Natural killer cell treated with Interleukin-12 subunit alpha and Interleukin-12 subunit beta and Interleukin-15 and Interleukin-18, amount 100 ng/mL, for 72 hours (primary cell): ENCODE measurements at regions not wholly inside any gene's neighbourhood (a gene's known extent, or its start where the extent isn't known, plus 50 kb on each side); places are given as distances from the start of the nearest gene placed in this dataset.
A peak's percentile ranks its signal among the peaks of the same experiment; 100 is the strongest.

Source experiments
- ATAC-seq, 2 donors: fragments of 150-1000 bp; cut with Tn5 transposase in 1 of 2; sonication (Bioruptor Pico), chemical (Tn5 transposase) in 1 of 2; 2 replicates each; pipeline ENCODE4 v1.10.0; 2021
- DNase-seq: peaks from one replicate; pipeline ENCODE4 v3.0.0; 2022; ENCODE audit warnings: low spot score
- H3K27ac Mint-ChIP-seq, 2 donors: 1 replicate in 1 of 2; 2 replicates in 1 of 2; pipeline ENCODE4 v1.8.0; 2022; ENCODE audit warnings: mixed read lengths in 2 of 2, mild to moderate bottlenecking in 1 of 2, moderate library complexity in 1 of 2
- H3K27me3 Mint-ChIP-seq, 2 donors: 1 replicate in 1 of 2; 2 replicates in 1 of 2; pipeline ENCODE4 v1.8.0; 2022; ENCODE audit warnings: mixed read lengths in 2 of 2
- H3K36me3 Mint-ChIP-seq: one replicate; pipeline ENCODE4 v1.8.0; 2022; ENCODE audit warnings: mixed read lengths
- H3K4me1 Mint-ChIP-seq, 2 donors: 1 replicate in 1 of 2; 2 replicates in 1 of 2; pipeline ENCODE4 v1.8.0; 2022; ENCODE audit warnings: low read depth in 2 of 2, mixed read lengths in 2 of 2, mild to moderate bottlenecking in 1 of 2
- H3K4me3 Mint-ChIP-seq: one replicate; pipeline ENCODE4 v1.8.0; 2022; ENCODE audit warnings: mixed read lengths
- H3K9me3 Mint-ChIP-seq: 2 replicates; pipeline ENCODE4 v1.8.0; 2022; ENCODE audit warnings: mixed read lengths

DNA sequence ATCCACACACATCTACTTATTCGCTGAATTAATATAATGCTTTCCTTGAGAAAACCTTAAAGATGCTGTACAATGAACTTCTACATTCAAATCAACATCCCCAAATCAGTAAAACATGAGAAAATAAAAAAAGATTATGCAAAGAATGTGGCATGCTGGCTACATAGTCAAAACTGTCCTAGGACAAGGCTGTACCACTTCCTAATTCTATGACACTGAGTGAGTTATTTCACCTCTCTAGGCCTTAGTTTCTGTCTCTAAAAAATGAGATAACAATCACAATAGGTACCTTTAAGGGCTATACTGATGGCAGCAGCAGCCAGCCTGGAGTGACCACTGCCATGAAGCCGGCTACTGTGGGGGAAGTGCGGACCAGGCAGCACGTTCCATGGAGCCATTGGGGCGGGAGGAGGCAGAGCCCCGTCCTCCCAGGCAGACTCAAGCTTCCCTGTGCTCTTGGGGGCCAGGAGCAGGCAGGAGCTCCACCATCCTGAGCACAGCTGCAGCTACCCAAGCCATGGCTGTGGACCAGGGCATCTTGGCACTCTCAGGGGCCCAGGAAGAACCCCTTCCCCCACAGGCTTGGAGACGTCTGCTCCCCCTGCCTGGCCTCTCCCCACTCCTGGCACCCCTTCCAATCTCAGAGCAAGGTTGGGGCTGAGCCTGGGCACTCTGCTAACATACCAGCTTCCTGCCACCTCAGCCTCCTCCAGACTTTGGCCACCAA, 110.2 kb downstream of the ELAPOR2 start:
- H3K4me1 Mint-ChIP-seq, result no peaks in the 10 kb centered on the region
- peaks cover 0 to 10% of the 10 kb centered on the region in 2 donors for H3K27me3 Mint-ChIP-seq
- no peak overlapping the region for H3K4me3 Mint-ChIP-seq
- peak in 1 of 2 donors; percentile 32 for ATAC-seq
- H3K36me3 Mint-ChIP-seq, result no peaks in the 10 kb centered on the region
- DNase-seq, result no peak
- no peak overlapping the region for H3K27ac Mint-ChIP-seq
- no peaks in the 10 kb centered on the region for H3K9me3 Mint-ChIP-seq

DNA sequence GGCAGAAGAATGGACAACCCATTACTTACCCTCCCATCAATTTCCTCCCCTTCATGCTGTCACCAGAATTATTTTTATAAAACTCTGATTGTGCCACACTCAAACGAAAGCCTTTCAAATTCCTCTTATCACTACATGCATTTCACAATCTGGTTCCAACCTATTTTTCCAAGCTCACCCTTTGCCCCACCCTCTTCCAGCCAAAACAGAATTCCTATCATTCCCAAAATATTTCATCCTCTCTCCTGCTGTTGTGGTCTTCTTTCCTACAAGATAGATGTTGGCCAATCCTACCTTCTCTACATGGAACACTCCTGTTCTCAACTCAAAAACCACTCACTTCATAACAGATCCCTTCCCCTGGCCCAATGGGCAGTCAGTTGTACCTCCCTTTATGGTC, 111.5 kb downstream of the ELAPOR2 start:
- Mint-ChIP-seq H3K9me3 (no peaks in the 10 kb centered on the region), H3K27me3 (peaks cover 2 to 10% of the 10 kb centered on the region in 2 donors), H3K4me3 (no peak overlapping the region), H3K36me3 (no peaks in the 10 kb centered on the region), H3K27ac (no peak overlapping the region), H3K4me1 (no peaks in the 10 kb centered on the region)
- DNase-seq (no peak), ATAC-seq (no peak)

DNA sequence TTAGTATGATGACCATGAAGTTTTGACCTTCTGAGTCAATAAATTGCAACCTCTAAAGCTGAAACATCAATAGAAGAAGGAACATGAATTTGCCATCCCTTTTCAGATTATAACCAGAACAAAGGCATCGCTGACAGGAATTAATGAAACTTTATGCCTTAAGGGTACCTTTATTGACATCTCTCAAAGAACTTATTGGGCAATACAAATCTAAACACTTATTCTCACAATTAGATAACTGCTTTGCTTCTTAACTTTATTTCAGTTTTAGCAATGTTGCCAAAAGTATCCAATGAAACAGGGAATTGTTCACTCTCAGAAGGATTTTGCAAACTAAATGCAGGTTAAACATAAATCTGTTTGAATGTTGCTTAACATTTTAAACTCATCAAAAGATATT, 116.0 kb downstream of the ELAPOR2 start:
- Mint-ChIP-seq H3K27me3 (peaks cover 7 to 23% of the 10 kb centered on the region in 2 donors), H3K27ac (no peak overlapping the region), H3K4me1 (no peaks in the 10 kb centered on the region), H3K36me3 (no peaks in the 10 kb centered on the region), H3K4me3 (no peak overlapping the region), H3K9me3 (no peaks in the 10 kb centered on the region)
- DNase-seq (no peak), ATAC-seq (no peak)

DNA sequence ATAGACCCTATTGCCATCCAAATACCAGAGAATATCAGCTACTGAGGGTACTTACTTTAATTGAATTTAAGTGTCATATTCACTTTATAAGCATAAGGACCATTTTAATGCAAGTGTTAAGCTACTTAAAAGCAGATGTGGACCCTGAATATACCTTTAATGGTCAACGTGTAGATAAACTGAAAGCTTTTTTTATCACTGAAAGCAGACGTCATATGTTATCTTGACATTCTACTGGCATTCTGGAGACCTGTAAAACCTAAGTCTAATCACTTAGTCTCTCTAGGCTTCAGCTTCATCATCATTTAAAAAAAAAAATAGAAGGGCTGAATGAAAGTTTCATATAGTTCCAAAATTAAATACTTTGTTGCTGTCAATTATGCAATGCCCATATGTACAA, 116.5 kb downstream of the ELAPOR2 start:
- ATAC-seq (no peak), DNase-seq (no peak)
- Mint-ChIP-seq H3K4me3 (no peak overlapping the region), H3K9me3 (no peaks in the 10 kb centered on the region), H3K27me3 (peaks cover 7 to 21% of the 10 kb centered on the region in 2 donors), H3K36me3 (no peaks in the 10 kb centered on the region), H3K4me1 (no peaks in the 10 kb centered on the region), H3K27ac (no peak overlapping the region)

DNA sequence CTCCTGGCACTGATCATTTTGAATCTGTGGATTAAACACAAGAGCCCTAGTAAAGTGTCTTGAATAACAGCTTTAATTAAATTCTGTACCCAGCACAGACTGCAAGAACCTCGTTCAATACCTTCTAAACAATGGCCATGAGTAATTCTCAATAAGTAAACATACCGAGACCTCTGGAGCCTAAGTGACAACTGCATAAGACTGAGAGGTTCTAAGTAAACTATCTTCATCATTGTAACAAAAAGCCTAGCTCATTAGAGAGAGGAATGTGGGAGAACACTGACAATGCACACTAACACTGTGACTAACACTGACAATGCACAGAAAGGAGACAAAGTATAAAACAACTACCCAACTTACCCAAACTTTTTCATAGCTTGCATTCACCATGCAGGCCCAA, 117.4 kb downstream of the ELAPOR2 start:
- no peak overlapping the region for H3K27ac Mint-ChIP-seq
- H3K4me3 Mint-ChIP-seq, result no peak overlapping the region
- H3K9me3 Mint-ChIP-seq, result no peaks in the 10 kb centered on the region
- peaks cover 7 to 19% of the 10 kb centered on the region in 2 donors for H3K27me3 Mint-ChIP-seq
- DNase-seq, result no peak
- no peaks in the 10 kb centered on the region for H3K4me1 Mint-ChIP-seq
- no peaks in the 10 kb centered on the region for H3K36me3 Mint-ChIP-seq
- ATAC-seq, result no peak

DNA sequence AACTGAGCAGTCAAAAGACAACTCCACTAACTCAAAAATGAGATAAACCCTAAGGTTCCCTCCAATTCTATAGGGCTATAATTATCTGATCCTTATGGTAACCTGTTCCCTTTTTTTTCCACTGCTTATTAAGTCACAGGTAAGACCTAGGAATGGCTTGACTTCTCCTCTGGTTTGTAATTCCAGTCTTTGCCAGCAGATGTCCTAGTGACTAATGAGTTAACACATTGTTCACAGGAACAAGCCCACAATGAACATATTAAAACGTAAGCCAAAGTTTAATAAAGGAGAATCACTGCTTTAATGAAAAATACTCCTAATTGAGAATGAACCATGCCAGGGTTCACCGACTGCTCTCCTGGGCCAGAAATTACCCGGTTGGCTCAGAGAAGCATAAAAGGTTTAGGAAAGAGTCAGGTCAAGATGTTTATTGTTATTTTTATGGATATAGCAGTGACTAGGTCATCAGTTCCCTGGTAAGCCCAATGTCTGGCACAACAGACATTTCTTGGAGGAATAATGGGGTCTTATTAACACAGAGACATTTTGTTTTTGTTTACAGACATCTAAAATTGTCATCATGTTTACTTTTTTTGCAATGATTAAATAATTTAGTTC, 120.1 kb downstream of the ELAPOR2 start:
- ATAC-seq, result no peak
- Mint-ChIP-seq H3K4me3 (no peak overlapping the region), H3K27ac (no peak overlapping the region), H3K4me1 (no peaks in the 10 kb centered on the region), H3K27me3 (peaks cover 16 to 19% of the 10 kb centered on the region in 2 donors), H3K36me3 (no peaks in the 10 kb centered on the region), H3K9me3 (no peaks in the 10 kb centered on the region)
- no peak for DNase-seq

DNA sequence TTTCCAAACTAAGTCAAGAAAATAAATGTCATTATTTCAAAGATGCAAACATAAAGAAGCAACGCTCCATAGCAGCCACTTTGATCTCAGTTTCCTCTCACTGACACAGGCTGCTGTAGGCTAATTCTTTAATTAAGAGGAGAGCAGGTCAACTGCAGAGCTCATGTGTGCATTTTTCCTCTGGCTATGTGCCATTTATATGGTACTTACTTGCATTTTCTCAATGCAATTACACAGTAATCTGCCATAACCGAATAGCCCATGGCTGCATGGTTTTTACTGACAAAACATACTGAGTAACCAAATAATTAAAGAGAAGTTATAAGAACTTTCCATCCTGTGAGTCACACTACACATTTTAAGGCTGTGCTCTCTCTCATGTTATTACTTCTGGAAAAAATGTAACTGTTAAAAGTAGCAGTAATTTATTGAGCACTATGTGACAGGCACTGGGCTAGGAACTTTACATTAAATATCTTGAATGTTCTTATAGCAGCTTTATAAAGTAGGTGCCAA, 122.0 kb downstream of the ELAPOR2 start:
- peaks cover 10 to 18% of the 10 kb centered on the region in 2 donors for H3K27me3 Mint-ChIP-seq
- no peaks in the 10 kb centered on the region for H3K9me3 Mint-ChIP-seq
- H3K36me3 Mint-ChIP-seq, result no peaks in the 10 kb centered on the region
- no peak overlapping the region for H3K27ac Mint-ChIP-seq
- no peak for DNase-seq
- no peak overlapping the region for H3K4me3 Mint-ChIP-seq
- no peak for ATAC-seq
- no peaks in the 10 kb centered on the region for H3K4me1 Mint-ChIP-seq

DNA sequence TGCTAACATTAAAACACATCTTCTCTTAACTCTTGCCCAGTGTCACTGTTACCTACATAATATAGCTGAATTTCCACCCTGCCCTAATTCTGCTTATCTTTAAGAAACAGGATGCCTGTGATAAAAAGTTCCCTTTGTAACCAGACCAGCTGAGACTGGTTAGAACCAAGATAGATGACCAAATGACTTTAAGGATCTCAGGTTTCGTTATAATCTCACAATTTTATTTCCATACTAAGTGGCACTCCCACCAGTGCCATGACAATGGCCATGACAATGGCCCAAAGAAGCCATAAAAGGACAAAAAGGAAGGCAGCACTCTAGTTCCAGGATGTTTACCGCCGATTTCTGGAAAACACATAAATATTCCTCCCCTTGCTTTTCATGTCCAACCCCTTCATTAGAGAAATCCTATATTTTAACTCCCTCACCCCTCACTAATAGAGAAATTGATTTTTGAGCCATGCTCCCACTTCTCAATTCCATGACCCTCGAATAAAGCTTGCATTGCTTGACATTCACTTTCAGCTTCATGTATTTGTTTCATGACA, 126.1 kb downstream of the ELAPOR2 start:
- DNase-seq (no peak), ATAC-seq (no peak)
- H3K27me3 Mint-ChIP-seq, result peaks cover 10 to 14% of the 10 kb centered on the region in 2 donors
- no peaks in the 10 kb centered on the region for H3K9me3 Mint-ChIP-seq
- no peaks in the 10 kb centered on the region for H3K4me1 Mint-ChIP-seq
- H3K36me3 Mint-ChIP-seq, result no peaks in the 10 kb centered on the region
- H3K27ac Mint-ChIP-seq, result no peak overlapping the region
- no peak overlapping the region for H3K4me3 Mint-ChIP-seq

DNA sequence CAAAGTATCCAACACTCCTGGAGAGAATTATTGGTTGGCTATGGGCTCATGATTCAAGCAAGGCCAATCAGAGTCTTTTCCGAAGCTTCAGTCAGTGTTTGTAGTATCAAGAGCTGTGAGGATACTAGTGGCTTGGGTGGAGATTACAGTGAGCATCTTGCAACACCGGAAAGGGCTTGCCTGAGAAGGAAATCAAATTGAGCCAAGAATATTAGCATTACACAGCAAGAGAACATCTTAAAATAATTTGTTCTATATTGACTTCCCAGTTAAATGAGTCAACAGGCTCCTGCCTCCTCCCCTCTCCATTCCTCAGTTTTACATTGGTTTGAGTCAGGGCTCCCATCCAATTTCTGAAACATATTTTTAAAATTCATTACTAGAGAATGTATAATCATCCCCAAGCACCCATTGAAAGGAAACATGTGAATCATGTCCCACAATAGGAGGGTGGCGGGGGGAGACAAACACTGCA, 127.4 kb downstream of the ELAPOR2 start:
- ATAC-seq, result no peak
- no peaks in the 10 kb centered on the region for H3K9me3 Mint-ChIP-seq

DNA sequence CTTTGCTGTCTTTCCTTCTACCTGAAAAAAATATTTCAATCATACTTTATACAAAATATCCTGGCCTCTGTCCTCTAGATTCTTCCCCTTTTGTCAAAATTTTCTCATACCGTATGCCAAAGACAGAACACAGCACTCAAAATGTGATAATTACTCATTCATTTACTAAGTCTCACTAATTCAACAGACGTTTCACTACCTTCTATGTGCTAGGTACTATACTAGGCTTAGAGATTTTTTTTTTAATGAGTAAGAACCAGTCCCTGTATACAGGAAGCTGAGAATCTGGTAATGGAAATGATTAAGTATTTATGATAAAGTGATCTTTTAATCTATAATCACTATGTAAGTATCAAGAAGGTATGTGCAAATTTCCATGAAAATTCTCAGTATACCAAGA, 128.0 kb downstream of the ELAPOR2 start:
- peak in 1 of 2 donors; percentile 46 for ATAC-seq
- Mint-ChIP-seq H3K9me3 (no peaks in the 10 kb centered on the region), H3K27me3 (peaks cover 19 to 20% of the 10 kb centered on the region in 2 donors), H3K36me3 (no peaks in the 10 kb centered on the region), H3K27ac (no peak overlapping the region), H3K4me3 (no peak overlapping the region), H3K4me1 (no peaks in the 10 kb centered on the region)
- DNase-seq, result no peak

More for the DNA sequence above, 127.4 kb downstream of the ELAPOR2 start:
- Mint-ChIP-seq H3K36me3 (no peaks in the 10 kb centered on the region), H3K27me3 (peaks cover 14 to 19% of the 10 kb centered on the region in 2 donors), H3K4me3 (no peak overlapping the region), H3K4me1 (no peaks in the 10 kb centered on the region), H3K27ac (no peak overlapping the region)
- DNase-seq, result no peak

DNA sequence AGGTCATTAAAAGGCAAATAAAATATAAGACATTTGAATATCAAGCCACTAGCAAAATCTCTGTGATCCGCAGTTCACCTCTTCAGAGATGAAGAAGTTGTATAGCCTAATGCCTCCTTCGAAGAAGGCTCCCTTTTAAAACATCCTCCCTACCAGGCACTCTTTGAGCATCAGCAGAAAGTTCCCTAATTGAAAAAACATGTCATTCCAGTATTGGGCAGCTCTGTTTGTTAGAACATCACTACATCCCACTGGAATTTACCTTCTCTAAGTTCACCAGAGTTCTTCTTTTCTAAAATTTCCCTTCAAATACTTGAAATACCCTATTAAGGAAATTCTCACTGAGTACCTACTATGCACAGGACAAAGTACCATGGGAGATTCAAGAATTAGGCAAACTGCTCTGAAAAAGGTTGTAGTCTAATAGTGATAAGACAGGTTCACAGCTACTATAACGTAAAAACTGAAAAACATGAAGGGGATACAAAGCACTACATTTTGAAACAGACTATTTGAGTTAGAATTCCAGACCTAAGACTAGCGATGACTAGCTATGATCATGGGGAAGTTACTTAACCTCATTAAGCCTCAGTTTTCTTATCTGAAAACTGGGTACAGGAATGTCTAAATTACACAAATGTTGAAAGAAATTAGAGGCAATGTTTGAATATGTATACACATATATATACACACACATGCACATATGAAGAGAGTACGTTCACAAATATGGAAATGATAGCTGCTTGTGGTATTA, 128.7 kb downstream of the ELAPOR2 start:
- ATAC-seq, result no peak
- Mint-ChIP-seq H3K9me3 (no peaks in the 10 kb centered on the region), H3K27me3 (peaks cover 19 to 20% of the 10 kb centered on the region in 2 donors), H3K4me3 (no peak overlapping the region), H3K36me3 (no peaks in the 10 kb centered on the region), H3K4me1 (no peaks in the 10 kb centered on the region), H3K27ac (no peak overlapping the region)
- DNase-seq, result no peak

DNA sequence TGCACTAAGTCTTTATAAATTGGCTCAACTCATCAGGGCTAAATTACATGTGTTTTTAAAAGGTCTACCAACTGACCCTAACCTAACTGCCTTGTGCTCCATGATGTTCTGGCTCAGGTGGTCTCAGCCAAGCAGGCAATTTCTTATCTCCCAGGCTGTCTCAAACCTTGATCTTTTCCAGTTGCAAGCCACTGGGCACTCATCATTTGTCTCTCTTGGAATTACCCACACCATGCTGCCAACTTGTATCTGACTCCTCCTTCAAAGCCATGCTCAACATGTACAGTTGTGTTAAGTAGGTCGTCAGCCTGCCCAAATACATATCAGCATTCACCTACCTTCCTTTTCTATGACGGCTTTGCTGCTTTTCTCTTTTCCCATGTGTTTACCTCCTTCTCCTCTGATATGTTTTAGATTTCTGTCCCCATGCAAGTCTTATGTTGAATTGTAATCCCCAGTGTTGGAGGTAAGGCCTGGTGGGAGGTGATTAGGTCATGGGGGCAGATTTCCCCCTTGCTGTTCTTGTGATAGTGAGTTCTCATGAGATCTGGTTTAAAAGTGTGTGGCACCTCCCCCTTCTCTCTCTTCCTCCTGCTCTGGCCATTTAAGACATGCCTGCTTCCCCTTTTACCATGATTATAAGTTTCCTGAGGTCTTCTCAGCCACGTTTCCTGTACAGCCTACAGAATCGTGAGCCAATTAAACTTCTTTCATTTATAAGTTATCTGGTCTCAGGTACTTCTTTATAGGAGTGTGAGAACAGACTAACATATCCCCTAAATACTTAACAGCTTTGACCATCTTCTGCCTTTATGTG, 130.0 kb downstream of the ELAPOR2 start:
- no peak for DNase-seq
- ATAC-seq, result no peak
- Mint-ChIP-seq H3K4me3 (no peak overlapping the region), H3K36me3 (no peaks in the 10 kb centered on the region), H3K4me1 (no peaks in the 10 kb centered on the region), H3K27ac (no peak overlapping the region), H3K9me3 (no peaks in the 10 kb centered on the region), H3K27me3 (peaks cover 13 to 15% of the 10 kb centered on the region in 2 donors)

DNA sequence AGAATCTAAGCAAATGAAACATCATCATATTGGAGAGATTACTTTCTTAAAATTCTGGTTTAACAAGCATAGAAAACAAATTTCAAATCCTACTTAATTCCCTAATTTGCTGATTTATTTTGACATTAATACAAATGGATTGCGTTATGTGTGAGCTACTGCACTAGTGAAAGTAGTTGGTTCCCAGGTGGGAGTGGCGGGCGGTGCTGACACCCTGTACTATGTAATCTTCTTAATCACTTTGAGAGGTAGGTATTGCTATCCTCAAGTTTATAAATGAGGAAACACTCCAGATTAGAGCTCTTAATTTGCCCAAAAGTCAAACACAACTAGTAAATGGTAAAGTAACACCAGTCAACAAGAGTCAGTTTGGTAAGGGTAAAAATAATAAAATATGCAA, 131.1 kb downstream of the ELAPOR2 start:
- H3K36me3 Mint-ChIP-seq, result no peaks in the 10 kb centered on the region
- peaks cover 11 to 20% of the 10 kb centered on the region in 2 donors for H3K27me3 Mint-ChIP-seq

More for the DNA sequence above, 131.1 kb downstream of the ELAPOR2 start:
- DNase-seq (no peak), ATAC-seq (no peak)
- Mint-ChIP-seq H3K27ac (no peak overlapping the region), H3K4me3 (no peak overlapping the region), H3K9me3 (no peaks in the 10 kb centered on the region), H3K4me1 (no peaks in the 10 kb centered on the region)
